ENCODE measurements at regions not wholly inside any gene's neighbourhood (a gene's known extent, or its start where the extent isn't known, plus 50 kb on each side); places are given as distances from the start of the nearest gene placed in this dataset.

DNA sequence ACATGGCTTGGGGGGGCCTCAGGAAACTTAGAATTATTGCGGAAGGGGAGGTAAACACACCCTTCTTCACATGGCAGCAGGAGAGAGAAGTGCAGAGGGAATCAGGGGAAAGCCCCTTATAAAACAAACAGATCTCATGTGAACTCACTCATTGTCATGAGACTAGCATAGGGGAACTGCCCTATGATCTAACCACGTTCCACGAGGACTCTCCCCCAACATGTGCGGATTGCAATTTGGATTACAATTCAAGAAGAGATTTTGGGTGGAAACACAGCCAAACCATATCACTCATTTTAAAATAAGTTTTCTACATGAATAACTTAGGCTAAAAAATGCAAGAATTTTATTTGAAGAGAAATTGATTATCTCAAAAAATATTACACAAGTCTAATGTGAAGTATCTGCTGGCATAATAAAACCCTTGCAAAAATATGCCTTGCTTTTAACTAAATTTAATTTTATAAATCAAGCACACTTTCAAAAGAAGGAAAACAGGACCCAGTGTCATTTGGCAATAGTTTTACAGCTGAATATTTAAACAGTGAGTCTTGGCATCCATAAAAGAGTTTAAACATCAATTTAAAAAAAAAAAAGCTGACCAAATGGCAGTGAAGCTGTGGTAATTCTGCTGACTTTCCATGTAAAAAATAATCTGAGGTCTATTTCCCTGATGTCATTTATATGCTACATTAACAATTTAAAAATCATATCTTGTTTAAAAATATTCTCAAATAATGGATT, 1057.2 kb downstream of the NAALADL2 start:
- Histone ChIP-seq H3K4me2 (no peak overlapping the region), H3K9ac (no peak overlapping the region), H3K4me3 (no peak overlapping the region), H3K9me3 (peaks cover 31% of the 10 kb centered on the region), H3K27ac (no peak overlapping the region), H3K36me3 (0 out of 2 replicates have a peak, but pooled peaks cover 7% of the 10 kb centered on the region), H3K4me1 (no peaks in the 10 kb centered on the region), H4K20me1 (no peaks in the 10 kb centered on the region), H3K27me3 (no peaks in the 10 kb centered on the region)
- TF ChIP-seq Cebpa-rat (IDR thresholded peaks at IDR 0.05): no peak

GRCh38 chr3:175914785-175915184, 1055.7 kb downstream of the NAALADL2 start:
- no peak overlapping the region for H3K27ac ChIP-seq
- peaks cover 24% of the 10 kb centered on the region for H3K9me3 ChIP-seq
- no peak for TF ChIP-seq Cebpa-rat (IDR thresholded peaks at IDR 0.05)
- no peak overlapping the region for H3K4me3 ChIP-seq
- H3K27me3 ChIP-seq: no peaks in the 10 kb centered on the region
- 0 out of 2 replicates have a peak, but pooled peaks cover 7% of the 10 kb centered on the region for H3K36me3 ChIP-seq
- no peaks in the 10 kb centered on the region for H3K4me1 ChIP-seq
- no peaks in the 10 kb centered on the region for H4K20me1 ChIP-seq
- no peak overlapping the region for H3K4me2 ChIP-seq
- H3K9ac ChIP-seq: no peak overlapping the region

- no peak overlapping the region for H3K4me2 ChIP-seq
- no peak overlapping the region for H3K9ac ChIP-seq
- H3K27ac ChIP-seq: no peak overlapping the region
- H3K4me3 ChIP-seq: no peak overlapping the region
- no peaks in the 10 kb centered on the region for H3K27me3 ChIP-seq
- peaks cover 9% of the 10 kb centered on the region for H3K9me3 ChIP-seq
- H4K20me1 ChIP-seq: no peaks in the 10 kb centered on the region
- H3K4me1 ChIP-seq: no peaks in the 10 kb centered on the region
- H3K36me3 ChIP-seq: no peaks in the 10 kb centered on the region
- TF ChIP-seq Cebpa-rat (IDR thresholded peaks at IDR 0.05): no peak
Measured at GRCh38 chr3:175913286-175913685, 1054.2 kb downstream of the NAALADL2 start.

DNA sequence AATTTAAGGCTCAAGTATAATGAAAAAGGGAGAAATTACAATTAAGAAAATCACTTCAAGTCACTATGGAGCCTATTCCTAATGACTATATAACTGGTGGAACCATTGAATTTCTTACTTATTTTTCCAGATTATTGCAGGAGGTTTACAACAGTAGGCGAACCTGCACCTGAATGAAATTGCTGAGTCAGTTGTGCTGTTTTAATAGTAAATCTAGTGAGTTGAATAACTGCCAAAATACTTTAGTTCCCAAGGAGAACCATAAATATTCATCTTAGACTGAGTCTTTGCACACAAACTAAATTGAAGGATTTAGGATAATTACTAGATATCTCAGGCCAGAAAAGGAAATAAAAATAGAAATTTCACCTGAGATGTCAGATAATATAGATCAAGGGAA, 1052.8 kb downstream of the NAALADL2 start:
- no peak for TF ChIP-seq Cebpa-rat (IDR thresholded peaks at IDR 0.05)
- no peaks in the 10 kb centered on the region for H3K27me3 ChIP-seq

GRCh38 chr3:175902226-175902625, 1043.1 kb downstream of the NAALADL2 start:
- Histone ChIP-seq H3K4me2 (no peak overlapping the region), H3K4me1 (no peaks in the 10 kb centered on the region), H3K27me3 (no peaks in the 10 kb centered on the region), H4K20me1 (no peaks in the 10 kb centered on the region), H3K27ac (no peak overlapping the region), H3K9me3 (no peaks in the 10 kb centered on the region), H3K36me3 (no peaks in the 10 kb centered on the region), H3K4me3 (no peak overlapping the region), H3K9ac (no peak overlapping the region)
- TF ChIP-seq Cebpa-rat (IDR thresholded peaks at IDR 0.05): no peak

More for the DNA sequence above, 1052.8 kb downstream of the NAALADL2 start:
- peaks cover 10% of the 10 kb centered on the region; the same call in 1 of the 2 replicates for H3K9me3 ChIP-seq
- no peaks in the 10 kb centered on the region for H3K4me1 ChIP-seq
- no peaks in the 10 kb centered on the region for H4K20me1 ChIP-seq
- no peak overlapping the region for H3K9ac ChIP-seq
- H3K27ac ChIP-seq: no peak overlapping the region
- no peak overlapping the region for H3K4me3 ChIP-seq
- H3K36me3 ChIP-seq: no peaks in the 10 kb centered on the region
- H3K4me2 ChIP-seq: no peak overlapping the region

DNA sequence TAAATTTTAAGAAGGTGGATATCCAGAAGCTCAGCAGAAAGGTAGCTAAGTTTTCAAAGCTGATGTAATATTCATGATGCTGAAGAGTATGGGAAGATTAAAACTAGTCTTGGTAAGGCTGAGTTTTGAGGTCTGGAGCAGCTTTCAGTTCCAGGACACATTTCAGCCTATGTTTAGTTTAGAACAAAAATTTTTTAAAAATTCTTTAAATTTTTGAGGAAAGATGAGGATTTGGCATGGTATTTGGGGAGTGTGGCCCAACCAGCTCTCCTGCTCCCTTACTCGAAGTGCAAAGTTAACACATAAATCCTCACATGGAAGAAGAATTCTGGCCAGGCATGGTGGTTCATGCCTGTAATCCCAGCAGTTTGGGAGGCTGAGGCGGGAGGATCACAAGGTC, 1039.1 kb downstream of the NAALADL2 start:
- H3K4me3 ChIP-seq: no peak overlapping the region

GRCh38 chr3:175896655-175897054, 1037.5 kb downstream of the NAALADL2 start:
- H4K20me1 ChIP-seq: no peaks in the 10 kb centered on the region
- no peak overlapping the region for H3K9ac ChIP-seq
- TF ChIP-seq Cebpa-rat (IDR thresholded peaks at IDR 0.05): no peak
- no peak overlapping the region for H3K4me3 ChIP-seq
- peaks cover 5% of the 10 kb centered on the region; the same call in 1 of the 2 replicates for H3K9me3 ChIP-seq
- H3K27ac ChIP-seq: no peak overlapping the region
- H3K4me2 ChIP-seq: no peak overlapping the region
- H3K27me3 ChIP-seq: no peaks in the 10 kb centered on the region
- H3K36me3 ChIP-seq: no peaks in the 10 kb centered on the region
- no peaks in the 10 kb centered on the region for H3K4me1 ChIP-seq

More for the DNA sequence above, 1039.1 kb downstream of the NAALADL2 start:
- H3K27me3 ChIP-seq: no peaks in the 10 kb centered on the region
- no peak overlapping the region for H3K9ac ChIP-seq
- no peak for TF ChIP-seq Cebpa-rat (IDR thresholded peaks at IDR 0.05)
- no peaks in the 10 kb centered on the region for H3K36me3 ChIP-seq
- H3K4me2 ChIP-seq: no peak overlapping the region
- peaks cover 5% of the 10 kb centered on the region; the same call in 1 of the 2 replicates for H3K9me3 ChIP-seq
- H3K4me1 ChIP-seq: no peaks in the 10 kb centered on the region
- no peak overlapping the region for H3K27ac ChIP-seq
- no peaks in the 10 kb centered on the region for H4K20me1 ChIP-seq

DNA sequence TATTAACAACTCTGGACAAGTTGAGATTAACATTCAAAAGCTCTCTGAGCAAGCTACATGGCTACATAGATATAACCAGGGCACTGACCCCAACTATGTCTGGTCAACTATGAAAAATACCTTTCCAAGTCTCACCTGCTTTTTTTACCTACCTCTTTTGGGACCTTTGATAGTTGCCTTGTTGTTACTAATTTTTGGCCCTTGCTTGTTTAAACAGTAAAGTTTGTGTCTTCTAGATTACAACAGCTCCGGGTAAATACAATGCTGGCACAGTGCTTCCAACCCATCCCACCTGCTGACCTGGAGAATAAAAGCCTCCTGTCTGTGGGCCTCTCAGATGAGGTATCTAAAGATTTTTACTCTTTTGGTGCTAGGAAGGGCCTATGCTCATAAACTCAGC, 1036.6 kb downstream of the NAALADL2 start:
- Histone ChIP-seq H3K4me2 (no peak overlapping the region), H3K4me3 (no peak overlapping the region), H3K36me3 (no peaks in the 10 kb centered on the region), H3K9me3 (peaks cover 5% of the 10 kb centered on the region; the same call in 1 of the 2 replicates), H3K27me3 (no peaks in the 10 kb centered on the region), H4K20me1 (no peaks in the 10 kb centered on the region), H3K9ac (no peak overlapping the region), H3K27ac (no peak overlapping the region), H3K4me1 (no peaks in the 10 kb centered on the region)
- TF ChIP-seq Cebpa-rat (IDR thresholded peaks at IDR 0.05): no peak

DNA sequence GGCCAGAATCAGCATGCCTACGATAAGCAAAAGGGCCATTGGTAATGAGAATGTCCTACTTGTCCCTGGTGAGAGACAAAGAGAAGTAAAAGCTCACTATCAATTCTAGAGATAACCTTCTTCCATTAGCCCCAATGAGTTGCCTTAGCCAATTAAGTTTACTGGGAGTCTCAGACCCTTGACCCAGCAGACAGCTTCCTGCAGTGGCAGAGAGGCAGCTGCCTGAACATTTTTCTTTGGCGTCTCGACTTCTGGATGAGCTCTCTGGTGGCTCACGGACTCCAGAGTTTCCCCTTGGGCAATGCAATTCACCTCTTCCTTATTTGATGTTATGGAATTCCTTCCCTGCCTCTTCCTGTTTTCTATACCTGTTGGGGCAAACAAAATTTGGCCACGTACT, 1034.4 kb downstream of the NAALADL2 start:
- Histone ChIP-seq H3K27me3 (no peaks in the 10 kb centered on the region), H3K4me3 (no peak overlapping the region), H3K9ac (no peak overlapping the region), H3K4me2 (no peak overlapping the region), H3K4me1 (no peaks in the 10 kb centered on the region), H3K9me3 (peaks cover 5% of the 10 kb centered on the region; the same call in 1 of the 2 replicates), H3K36me3 (no peaks in the 10 kb centered on the region), H3K27ac (no peak overlapping the region), H4K20me1 (no peaks in the 10 kb centered on the region)
- no peak for TF ChIP-seq Cebpa-rat (IDR thresholded peaks at IDR 0.05)

GRCh38 chr3:175890066-175890465, 1030.9 kb downstream of the NAALADL2 start:
- Histone ChIP-seq H3K36me3 (no peaks in the 10 kb centered on the region), H3K4me3 (no peak overlapping the region), H3K9ac (no peak overlapping the region), H4K20me1 (no peaks in the 10 kb centered on the region), H3K4me2 (no peak overlapping the region), H3K4me1 (no peaks in the 10 kb centered on the region), H3K27ac (no peak overlapping the region), H3K9me3 (peaks cover 13% of the 10 kb centered on the region), H3K27me3 (no peaks in the 10 kb centered on the region)
- no peak for TF ChIP-seq Cebpa-rat (IDR thresholded peaks at IDR 0.05)
